ENCODE measurements at regions not wholly inside any gene's neighbourhood (a gene's known extent, or its start where the extent isn't known, plus 50 kb on each side); places are given as distances from the start of the nearest gene placed in this dataset.

DNA sequence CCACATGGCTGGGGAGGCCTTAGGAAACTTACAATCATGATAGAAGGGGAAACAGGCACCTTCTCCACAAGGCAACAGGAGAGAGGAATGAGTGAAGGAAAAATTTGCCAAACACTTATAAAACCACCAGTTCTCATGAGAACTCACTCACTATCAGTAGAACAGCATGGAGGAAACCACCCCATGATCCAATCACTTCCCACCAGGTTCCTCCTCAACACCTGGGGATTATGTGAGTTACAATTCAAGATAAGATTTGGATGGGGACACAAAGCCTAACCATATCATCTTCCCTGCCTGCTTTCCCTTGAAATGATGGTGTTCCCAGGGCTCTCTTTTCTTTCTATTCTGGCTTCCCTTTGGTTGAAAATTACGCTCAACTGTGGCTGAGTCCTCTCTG is 262.7 kb upstream of the HABP2 start:
- no peak for TF ChIP-seq POLR2A (IDR thresholded peaks at IDR 0.05)
- TF ChIP-seq, protein P1, sequence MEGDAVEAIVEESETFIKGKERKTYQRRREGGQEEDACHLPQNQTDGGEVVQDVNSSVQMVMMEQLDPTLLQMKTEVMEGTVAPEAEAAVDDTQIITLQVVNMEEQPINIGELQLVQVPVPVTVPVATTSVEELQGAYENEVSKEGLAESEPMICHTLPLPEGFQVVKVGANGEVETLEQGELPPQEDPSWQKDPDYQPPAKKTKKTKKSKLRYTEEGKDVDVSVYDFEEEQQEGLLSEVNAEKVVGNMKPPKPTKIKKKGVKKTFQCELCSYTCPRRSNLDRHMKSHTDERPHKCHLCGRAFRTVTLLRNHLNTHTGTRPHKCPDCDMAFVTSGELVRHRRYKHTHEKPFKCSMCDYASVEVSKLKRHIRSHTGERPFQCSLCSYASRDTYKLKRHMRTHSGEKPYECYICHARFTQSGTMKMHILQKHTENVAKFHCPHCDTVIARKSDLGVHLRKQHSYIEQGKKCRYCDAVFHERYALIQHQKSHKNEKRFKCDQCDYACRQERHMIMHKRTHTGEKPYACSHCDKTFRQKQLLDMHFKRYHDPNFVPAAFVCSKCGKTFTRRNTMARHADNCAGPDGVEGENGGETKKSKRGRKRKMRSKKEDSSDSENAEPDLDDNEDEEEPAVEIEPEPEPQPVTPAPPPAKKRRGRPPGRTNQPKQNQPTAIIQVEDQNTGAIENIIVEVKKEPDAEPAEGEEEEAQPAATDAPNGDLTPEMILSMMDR (IDR thresholded peaks at IDR 0.05): no peak

Data from tibial nerve (tissue), 3 donors.